ENCODE measurements at regions not wholly inside any gene's neighbourhood (a gene's known extent, or its start where the extent isn't known, plus 50 kb on each side); places are given as distances from the start of the nearest gene placed in this dataset.

DNA sequence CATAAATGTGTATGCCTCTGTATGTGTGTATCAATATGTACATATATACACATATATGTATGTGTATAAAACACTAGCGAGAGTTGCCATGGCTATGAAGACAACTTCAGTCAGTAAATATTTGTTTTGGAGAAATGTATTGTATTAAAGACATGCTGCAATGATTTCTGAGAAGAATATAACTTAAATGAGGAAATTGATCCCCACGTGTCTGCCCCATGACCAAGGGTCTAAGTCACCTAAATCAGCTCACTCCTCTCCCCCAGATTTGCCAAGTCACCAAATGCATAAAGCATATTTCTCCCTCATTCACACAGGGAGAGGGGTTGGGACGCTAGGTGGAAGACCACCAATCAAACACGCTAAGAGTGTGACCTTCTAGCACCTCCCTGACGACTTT is 58.3 kb upstream of the LYST start:
- Mint-ChIP-seq H3K4me3 (no peak overlapping the region), H3K27ac (no peak overlapping the region), H3K9me3 (no peaks in the 10 kb centered on the region), H3K4me1 (peaks cover 25% of the 10 kb centered on the region), H3K36me3 (no peaks in the 10 kb centered on the region), H3K27me3 (no peaks in the 10 kb centered on the region)
- ATAC-seq (ENCODE audit: low read depth) (no peak), DNase-seq (no peak)
- POLR2A ChIA-PET = interaction anchor here (0.6 to 0.8 kb wide), 2 partner anchors 27 to 820 kb away, joined by 3 to 5 read pairs; no protein-coding TSS in a partner anchor

DNA sequence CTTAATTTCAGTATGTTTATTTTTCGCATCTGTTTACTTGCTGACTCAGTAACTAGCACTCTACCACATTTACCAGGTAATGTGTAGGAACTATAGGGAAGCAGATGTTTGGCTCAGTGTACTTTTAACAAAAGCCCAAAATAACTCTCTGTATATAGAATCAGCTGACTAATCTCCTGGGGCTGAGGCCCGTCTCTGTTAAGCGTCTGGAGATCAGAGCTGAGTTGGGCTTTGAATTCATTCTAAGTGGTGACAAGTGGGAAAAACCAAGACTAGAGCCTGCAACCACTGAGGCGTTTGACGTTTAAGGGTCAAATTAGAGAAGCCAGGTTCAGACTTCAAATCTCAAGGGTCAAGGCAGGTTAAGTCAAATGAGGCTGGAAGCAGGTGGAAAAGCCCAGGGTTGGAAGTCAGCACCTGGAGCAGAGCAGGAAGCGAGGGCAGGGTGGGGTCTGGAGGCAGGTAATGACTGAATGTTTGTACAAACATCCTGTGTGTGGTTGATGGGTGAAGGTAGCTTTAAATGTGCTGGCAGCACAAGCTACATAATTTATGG is 56.8 kb upstream of the LYST start:
- DNase-seq = no peak
- Mint-ChIP-seq H3K9me3 (no peaks in the 10 kb centered on the region), H3K4me3 (peak overlapping the region; percentile 7), H3K36me3 (no peaks in the 10 kb centered on the region), H3K27ac (peak overlapping the region; percentile 7), H3K4me1 (peaks cover 29% of the 10 kb centered on the region), H3K27me3 (no peaks in the 10 kb centered on the region)
- POLR2A ChIA-PET = interaction anchor here (0.7 to 0.9 kb wide), 2 partner anchors 21 to 48 kb away, joined by 3 to 4 read pairs; no protein-coding TSS in a partner anchor
- ATAC-seq (ENCODE audit: low read depth) = peak; percentile 82

DNA sequence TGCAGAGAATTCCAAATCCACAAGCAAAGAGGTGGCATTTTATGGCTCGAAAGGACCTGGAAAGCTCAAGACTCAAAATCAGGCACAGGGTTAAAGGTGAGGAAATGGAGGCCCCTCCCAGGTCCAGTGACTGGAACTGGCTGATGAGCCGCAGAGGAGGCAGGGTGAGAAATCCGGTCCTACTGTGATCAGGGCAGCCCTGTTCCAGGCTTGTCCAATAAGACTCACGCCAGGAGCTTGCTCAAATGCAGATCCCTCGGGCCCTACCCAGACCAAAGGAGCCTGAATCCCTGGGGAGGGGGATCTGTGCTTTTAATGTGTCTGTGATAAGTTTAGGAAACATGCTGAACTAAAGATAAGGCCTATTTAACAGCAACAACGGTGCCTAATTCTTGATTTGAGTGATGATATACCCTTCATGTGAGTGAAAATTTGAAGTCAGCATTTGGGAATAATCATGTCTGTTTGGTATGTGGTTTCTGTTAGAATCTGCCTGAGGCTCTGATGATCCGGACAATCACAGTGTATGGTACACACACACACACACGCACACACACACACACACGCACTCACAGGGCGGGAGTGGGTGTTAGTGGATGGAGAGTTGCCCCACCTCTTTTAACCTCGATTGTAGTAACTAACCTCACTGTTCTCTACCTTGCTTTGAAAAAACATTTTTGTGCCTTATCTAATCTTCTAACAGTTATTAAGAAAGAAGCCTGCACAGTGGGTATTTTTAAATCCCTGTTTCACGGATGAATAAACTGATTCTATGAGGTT is 54.1 kb upstream of the LYST start:
- H3K4me3 Mint-ChIP-seq = no peak overlapping the region
- DNase-seq (no peak), ATAC-seq (ENCODE audit: low read depth) (no peak)
- H3K36me3 Mint-ChIP-seq = no peaks in the 10 kb centered on the region
- H3K4me1 Mint-ChIP-seq = peaks cover 34% of the 10 kb centered on the region
- no peaks in the 10 kb centered on the region for H3K9me3 Mint-ChIP-seq
- POLR2A ChIA-PET = no interaction called here
- H3K27me3 Mint-ChIP-seq = no peaks in the 10 kb centered on the region
- no peak overlapping the region for H3K27ac Mint-ChIP-seq

DNA sequence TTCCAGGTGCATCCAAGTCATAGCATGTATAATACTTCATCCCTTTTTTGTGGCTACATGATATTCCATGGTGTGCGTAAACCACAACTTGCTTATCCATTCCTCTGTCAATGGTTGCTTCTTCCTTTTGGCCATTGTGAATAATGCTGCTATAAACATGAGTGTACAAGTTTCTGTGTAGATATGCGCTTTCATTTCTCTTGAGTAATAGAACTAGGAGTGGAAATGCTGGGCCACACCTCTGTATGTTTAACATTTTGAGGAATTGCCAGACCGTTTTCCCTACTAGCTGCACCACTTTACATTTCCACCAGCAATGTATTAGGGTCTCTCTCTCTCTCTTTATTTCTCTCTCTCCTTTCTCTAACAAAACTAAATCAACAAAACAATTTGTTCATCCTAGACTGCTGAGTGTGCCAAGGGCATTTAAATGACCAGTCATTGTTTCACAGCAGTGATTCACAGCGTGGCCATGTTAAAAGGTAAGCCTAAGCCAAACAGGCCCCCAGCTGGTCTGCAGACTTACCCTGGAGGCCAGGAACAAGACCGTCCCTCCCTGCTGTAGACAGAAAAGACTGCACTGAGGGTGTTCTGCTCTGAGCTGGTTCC is 53.2 kb upstream of the LYST start:
- Mint-ChIP-seq H3K9me3 (no peaks in the 10 kb centered on the region), H3K4me1 (peaks cover 34% of the 10 kb centered on the region), H3K27me3 (no peaks in the 10 kb centered on the region), H3K27ac (no peak overlapping the region), H3K36me3 (no peaks in the 10 kb centered on the region), H3K4me3 (no peak overlapping the region)
- ATAC-seq (ENCODE audit: low read depth) (no peak), DNase-seq (no peak)
- POLR2A ChIA-PET = no interaction called here

DNA sequence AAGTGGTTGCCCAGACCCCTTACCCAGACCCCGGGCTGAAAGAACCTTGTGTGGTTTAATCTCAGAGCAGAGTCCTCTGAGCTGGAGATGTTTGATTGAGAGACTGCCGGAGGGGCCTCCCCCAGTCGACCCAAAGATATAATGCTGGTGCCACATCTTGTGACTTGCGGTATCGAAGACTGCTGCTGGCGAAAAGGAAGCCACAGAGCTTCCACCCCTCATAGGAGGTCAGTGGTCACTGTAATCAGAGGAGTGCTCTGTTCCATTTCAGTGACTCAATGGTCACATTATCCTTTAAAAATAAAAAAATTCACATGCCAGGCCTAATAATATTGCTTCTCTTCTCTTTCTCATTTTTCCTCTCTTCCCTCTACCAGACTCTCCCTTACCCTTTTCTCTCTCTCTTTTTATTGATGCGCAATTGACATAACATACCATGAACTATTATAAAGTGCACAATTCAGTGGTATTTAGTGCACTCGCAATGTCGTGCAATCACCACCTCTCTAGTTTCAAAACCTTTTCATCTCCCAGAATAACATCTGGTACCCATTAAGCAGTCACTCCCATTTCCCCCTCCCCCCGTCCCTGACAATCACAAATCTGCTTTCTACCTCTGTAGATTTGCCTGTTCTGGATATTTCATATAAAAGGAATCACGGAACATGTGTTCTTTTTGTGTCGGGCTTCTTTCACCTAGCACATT is 52.6 kb upstream of the LYST start:
- Mint-ChIP-seq H3K27ac (no peak overlapping the region), H3K9me3 (peaks cover 2% of the 10 kb centered on the region), H3K4me3 (no peak overlapping the region), H3K36me3 (no peaks in the 10 kb centered on the region), H3K27me3 (no peaks in the 10 kb centered on the region), H3K4me1 (peaks cover 32% of the 10 kb centered on the region)
- ATAC-seq (ENCODE audit: low read depth) = no peak
- POLR2A ChIA-PET = no interaction called here
- DNase-seq = no peak

DNA sequence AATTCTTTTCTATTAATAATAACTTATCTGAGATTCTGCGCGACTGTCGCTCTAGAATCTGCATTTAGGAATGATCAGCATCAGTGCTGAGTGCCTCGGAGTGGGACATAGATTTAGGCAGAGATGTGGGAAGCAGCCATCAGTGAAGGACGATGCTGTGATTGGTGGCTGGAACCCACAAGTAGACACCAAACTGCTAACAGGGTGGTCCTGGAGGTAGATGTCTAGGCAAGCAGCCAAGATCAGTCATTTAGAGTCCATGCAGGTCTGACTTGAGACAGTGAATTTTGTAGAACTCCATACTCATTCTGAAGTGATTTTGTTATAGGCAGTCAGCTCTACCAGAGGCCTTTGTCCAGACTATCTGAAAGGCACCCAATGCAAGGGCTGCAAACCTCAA is 51.8 kb upstream of the LYST start:
- no peaks in the 10 kb centered on the region for H3K27me3 Mint-ChIP-seq
- POLR2A ChIA-PET = no interaction called here
- no peak overlapping the region for H3K4me3 Mint-ChIP-seq
- H3K36me3 Mint-ChIP-seq = no peaks in the 10 kb centered on the region
- no peak overlapping the region for H3K27ac Mint-ChIP-seq
- ATAC-seq (ENCODE audit: low read depth) (no peak), DNase-seq (no peak)
- peaks cover 25% of the 10 kb centered on the region for H3K4me1 Mint-ChIP-seq
- H3K9me3 Mint-ChIP-seq = peaks cover 2% of the 10 kb centered on the region

DNA sequence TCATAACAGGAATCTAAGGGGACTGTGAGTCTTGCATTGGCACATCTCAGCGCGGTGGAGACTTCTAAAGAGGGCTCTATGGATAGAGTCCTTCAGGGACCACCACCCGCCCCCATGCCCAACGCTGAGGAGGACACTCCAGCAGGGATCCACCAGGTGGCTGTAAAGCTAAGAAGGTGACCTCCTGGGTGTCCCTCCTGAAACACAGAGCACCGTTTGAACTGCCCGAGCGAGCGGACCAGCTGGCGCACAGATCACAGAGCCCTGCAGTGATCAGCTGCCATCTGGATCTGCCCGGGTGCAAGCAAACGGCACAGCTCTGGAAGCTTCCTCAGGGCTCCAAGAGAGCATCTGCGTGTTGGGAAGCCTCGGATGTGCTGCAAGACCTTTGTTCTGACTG is 51.3 kb upstream of the LYST start:
- Mint-ChIP-seq H3K4me1 (peaks cover 21% of the 10 kb centered on the region), H3K27ac (no peak overlapping the region), H3K4me3 (no peak overlapping the region), H3K9me3 (peaks cover 2% of the 10 kb centered on the region), H3K36me3 (no peaks in the 10 kb centered on the region), H3K27me3 (no peaks in the 10 kb centered on the region)
- DNase-seq (no peak), ATAC-seq (ENCODE audit: low read depth) (no peak)
- POLR2A ChIA-PET = no interaction called here

DNA sequence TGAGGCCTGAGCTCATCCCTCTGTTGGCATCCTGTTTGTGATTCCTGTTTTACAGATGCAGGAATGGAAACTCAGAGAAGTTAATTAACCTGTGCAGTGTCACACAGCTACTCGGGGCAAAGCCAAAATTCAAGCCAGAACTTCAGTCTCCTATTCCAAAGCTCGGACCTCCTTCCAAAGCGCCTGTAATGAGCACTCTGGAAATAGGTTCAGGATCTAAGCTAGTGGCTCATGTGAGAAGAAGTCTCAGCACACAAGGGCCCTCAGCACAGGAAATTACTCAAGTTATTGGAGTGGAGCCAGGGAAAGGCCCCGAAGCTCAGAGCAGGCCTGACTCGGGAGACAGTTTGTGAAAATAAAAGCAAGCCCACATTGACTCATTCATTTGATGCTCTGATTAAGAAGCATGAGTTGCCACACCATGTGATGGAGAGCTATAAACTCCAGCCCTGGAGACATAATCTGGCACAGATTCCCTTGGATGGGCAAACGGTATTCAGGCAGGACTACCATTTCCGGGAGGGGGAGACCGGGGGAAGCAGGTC is 50.6 kb upstream of the LYST start:
- DNase-seq (no peak), ATAC-seq (ENCODE audit: low read depth) (peak; percentile 78)
- POLR2A ChIA-PET = interaction anchor here (0.8 kb wide), 1 partner anchor 17 kb away, joined by 7 read pairs; no protein-coding TSS in a partner anchor
- peak overlapping the region; percentile 57 for H3K4me3 Mint-ChIP-seq
- H3K9me3 Mint-ChIP-seq = peaks cover 2% of the 10 kb centered on the region
- peaks cover 18% of the 10 kb centered on the region for H3K4me1 Mint-ChIP-seq
- no peaks in the 10 kb centered on the region for H3K27me3 Mint-ChIP-seq
- no peaks in the 10 kb centered on the region for H3K36me3 Mint-ChIP-seq
- no peak overlapping the region for H3K27ac Mint-ChIP-seq

Data from activated naive CD8-positive, alpha-beta T cell treated with anti-CD3 and anti-CD28 coated beads, Interleukin-2, amount 10 ng/mL, durations not matched to agents 7 days and 5 days (primary cell).